Ovary (tissue), 3 donors: ENCODE measurements at regions not wholly inside any gene's neighbourhood (a gene's known extent, or its start where the extent isn't known, plus 50 kb on each side); places are given as distances from the start of the nearest gene placed in this dataset.

Experiments used
- CTCF ChIP-seq, 3 donors: fragments of 450-650 bp in 2 of 3; fragments of 200-600 bp in 1 of 3; IDR thresholded peaks; one replicate each; pipeline versions ENCODE4 v1.5.1 to v1.8.0; 2016 to 2022; ENCODE audit warnings: antibody characterized with exemption in 3 of 3, mild to moderate bottlenecking in 1 of 3
- POLR2A ChIP-seq: fragments of 450-650 bp; IDR thresholded peaks from one replicate; pipeline ENCODE4 v1.6.1; 2017; ENCODE audit warnings: antibody characterized with exemption, mild to moderate bottlenecking, moderate library complexity
- donor health status: DM: no; HTN: no; CAD: no.

- TF ChIP-seq CTCF (IDR thresholded peaks at IDR 0.05) (no peak), POLR2A (no peak)
These were observed 53.4 kb upstream of the ARX start for GRCh38 chrX:25069209-25069608.
